Calu3 (cell line): ENCODE measurements at regions not wholly inside any gene's neighbourhood (a gene's known extent, or its start where the extent isn't known, plus 50 kb on each side); places are given as distances from the start of the nearest gene placed in this dataset.
A peak's percentile ranks its signal among the peaks of the same experiment; 100 is the strongest.

Experiments used
- BruUV-seq: library from RNA; stranded (reverse); fragments of 400-500 nt; replicated peaks from 2 replicates; lab custom pipeline; 2021; lab: Mats Ljungman, UMichigan
- CTCF ChIA-PET: fragments of 300-600 bp; sonication (Branson Sonifier 250); formaldehyde crosslinking; loops from one replicate; lab custom pipeline; 2022; ENCODE audit warnings: antibody characterized with exemption; lab: Charles Lee
- DNase-seq: peaks from one replicate; pipeline ENCODE4 v3.0.0; 2022
- H3K27ac Mint-ChIP-seq: one replicate; pipeline ENCODE4 v1.8.0; 2022; ENCODE audit warnings: mixed read lengths; ENCODE audit not compliant: unreplicated experiment
- H3K27me3 Mint-ChIP-seq: one replicate; pipeline ENCODE4 v1.8.0; 2022; ENCODE audit warnings: mixed read lengths; ENCODE audit not compliant: unreplicated experiment
- H3K36me3 Mint-ChIP-seq: one replicate; pipeline ENCODE4 v1.8.0; 2022; ENCODE audit warnings: mild to moderate bottlenecking, moderate library complexity, mixed read lengths; ENCODE audit not compliant: insufficient read depth, unreplicated experiment
- H3K4me1 Mint-ChIP-seq: one replicate; pipeline ENCODE4 v1.8.0; 2022; ENCODE audit warnings: mild to moderate bottlenecking, low read depth, mixed read lengths; ENCODE audit not compliant: unreplicated experiment
- H3K4me3 Mint-ChIP-seq: one replicate; pipeline ENCODE4 v1.8.0; 2022; ENCODE audit warnings: mild to moderate bottlenecking, low read depth, moderate library complexity, mixed read lengths; ENCODE audit not compliant: unreplicated experiment
- H3K9me3 Mint-ChIP-seq: one replicate; pipeline ENCODE4 v1.8.0; 2022; ENCODE audit warnings: low read depth, mixed read lengths; ENCODE audit not compliant: unreplicated experiment
- CTCF ChIP-seq: fragments of 200-600 bp; IDR thresholded peaks from one replicate; pipeline ENCODE4 v1.8.0; 2022; ENCODE audit warnings: antibody characterized with exemption; ENCODE audit not compliant: unreplicated experiment
- intact Hi-C: fragments of 100-400 bp; cut with micrococcal nuclease; formaldehyde crosslinking; loops from one replicate; pipeline ENCODE4 v1.10.0; 2022; ENCODE audit not compliant: unreplicated experiment

GRCh38 chr20:6492271-6493055 lies 275.0 kb upstream of the BMP2 start:
- Mint-ChIP-seq H3K36me3 (no peaks in the 10 kb centered on the region), H3K9me3 (no peaks in the 10 kb centered on the region), H3K27me3 (no peaks in the 10 kb centered on the region), H3K4me3 (no peak overlapping the region), H3K27ac (no peak overlapping the region), H3K4me1 (peaks cover 12% of the 10 kb centered on the region)
- peak; percentile 13 for DNase-seq
- no TSS peak for BruUV-seq
- intact Hi-C loops = no loop called here
- no peak for TF ChIP-seq CTCF
- CTCF ChIA-PET = interaction anchor here (1.3 kb wide), 1 partner anchor 9 kb away, joined by 5 read pairs; no protein-coding TSS in a partner anchor

- Mint-ChIP-seq H3K4me1 (peaks cover 2% of the 10 kb centered on the region), H3K27ac (no peak overlapping the region), H3K36me3 (no peaks in the 10 kb centered on the region), H3K27me3 (no peaks in the 10 kb centered on the region), H3K4me3 (no peak overlapping the region), H3K9me3 (no peaks in the 10 kb centered on the region)
- DNase-seq = no peak
- BruUV-seq = no TSS peak
- no peak for TF ChIP-seq CTCF
- CTCF ChIA-PET = no interaction called here
- intact Hi-C loops = no loop called here
These were observed 276.6 kb upstream of the BMP2 start for GRCh38 chr20:6490849-6491248.

GRCh38 chr20:6489361-6490171 lies 277.9 kb upstream of the BMP2 start:
- Mint-ChIP-seq H3K27me3 (no peaks in the 10 kb centered on the region), H3K4me1 (no peaks in the 10 kb centered on the region), H3K36me3 (no peaks in the 10 kb centered on the region), H3K4me3 (no peak overlapping the region), H3K27ac (no peak overlapping the region), H3K9me3 (no peaks in the 10 kb centered on the region)
- no peak for TF ChIP-seq CTCF
- intact Hi-C loops = no loop called here
- no peak for DNase-seq
- BruUV-seq = no TSS peak
- CTCF ChIA-PET = no interaction called here

GRCh38 chr20:6485351-6485750 lies 282.1 kb upstream of the BMP2 start:
- Mint-ChIP-seq H3K27ac (no peak overlapping the region), H3K36me3 (no peaks in the 10 kb centered on the region), H3K9me3 (no peaks in the 10 kb centered on the region), H3K27me3 (no peaks in the 10 kb centered on the region), H3K4me3 (no peak overlapping the region), H3K4me1 (no peaks in the 10 kb centered on the region)
- no peak for DNase-seq
- CTCF ChIA-PET = no interaction called here
- intact Hi-C loops = no loop called here
- no TSS peak for BruUV-seq
- TF ChIP-seq CTCF = no peak
